Upper lobe of left lung (tissue), 4 donors: ENCODE measurements at regions not wholly inside any gene's neighbourhood (a gene's known extent, or its start where the extent isn't known, plus 50 kb on each side); places are given as distances from the start of the nearest gene placed in this dataset.

Experiments
- CTCF ChIP-seq, 6 experiments: fragments of 450-650 bp in 4 of 6; fragments of 200-600 bp in 2 of 6; sonication (generic) in 2 of 6; IDR thresholded peaks; one replicate each; pipeline ENCODE4 v1.5.1; 2016 to 2019; ENCODE audit warnings: antibody characterized with exemption in 6 of 6
- EP300 ChIP-seq, 4 donors: sonication (generic); formaldehyde crosslinking; IDR thresholded peaks; one replicate each; pipeline ENCODE4 v1.5.1; 2017; ENCODE audit warnings: antibody characterized with exemption in 4 of 4, control low read depth in 2 of 4
- POLR2A ChIP-seq, 4 donors: fragments of 450-650 bp; IDR thresholded peaks; one replicate each; pipeline ENCODE4 v1.5.1; 2016 to 2017; ENCODE audit warnings: antibody characterized with exemption in 4 of 4, mild to moderate bottlenecking in 2 of 4
- POLR2AphosphoS5 ChIP-seq, 2 donors: sonication (generic); formaldehyde crosslinking; IDR thresholded peaks; one replicate each; pipeline ENCODE4 v1.5.1; 2017; ENCODE audit warnings: antibody characterized with exemption in 2 of 2

- TF ChIP-seq POLR2AphosphoS5 (IDR thresholded peaks at IDR 0.05) (no peak), CTCF (IDR thresholded peaks at IDR 0.05) (no peak), EP300 (IDR thresholded peaks at IDR 0.05) (no peak), POLR2A (IDR thresholded peaks at IDR 0.05) (no peak)
Measured at GRCh38 chr2:180664507-180664906, 315.9 kb upstream of the UBE2E3 start.
